ENCODE measurements at regions not wholly inside any gene's neighbourhood (a gene's known extent, or its start where the extent isn't known, plus 50 kb on each side); places are given as distances from the start of the nearest gene placed in this dataset.
A peak's percentile ranks its signal among the peaks of the same experiment; 100 is the strongest.

DNA sequence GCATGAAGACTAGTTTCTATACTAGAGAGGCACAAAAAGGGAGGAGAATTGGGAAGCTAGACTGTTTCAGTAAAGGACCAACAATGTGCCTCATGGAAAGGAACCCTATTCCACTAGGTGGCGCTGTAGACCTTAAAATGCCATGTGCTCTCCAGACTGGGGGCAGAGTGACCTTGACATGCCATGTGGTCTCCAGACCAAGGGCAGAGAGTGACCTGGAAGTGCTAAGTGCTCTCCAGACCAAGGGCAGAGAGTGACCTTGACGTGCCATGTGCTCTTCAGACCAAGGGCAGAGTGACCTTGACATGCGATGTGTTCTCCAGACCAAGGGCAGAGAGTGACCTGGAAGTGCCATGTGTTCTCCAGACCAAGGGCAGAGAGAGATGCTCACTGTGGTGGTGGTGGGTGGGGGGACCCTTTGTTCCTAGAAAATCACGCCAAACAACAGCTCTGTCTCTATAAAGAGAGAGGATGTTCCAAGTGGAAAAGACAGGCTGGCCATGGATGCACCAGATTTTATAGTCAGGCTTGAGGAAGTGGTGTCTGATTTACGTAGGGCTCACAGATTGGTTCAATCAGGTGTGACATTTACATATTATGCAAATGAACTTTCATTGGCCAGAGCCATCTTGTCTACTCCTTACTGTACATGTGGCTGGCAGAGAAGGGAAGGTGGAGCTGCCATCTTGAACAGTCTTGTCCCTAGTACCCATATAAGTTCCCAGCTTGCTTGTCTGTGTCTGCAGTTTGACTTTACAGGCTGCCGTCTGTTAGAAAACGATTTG lies 344.0 kb upstream of the DDX18 start:
- no peaks in the 10 kb centered on the region for H3K27me3 Mint-ChIP-seq
- no peak for ATAC-seq (ENCODE audit: low read depth)
- no peaks in the 10 kb centered on the region for H3K4me1 Mint-ChIP-seq
- DNase-seq, result peak; percentile 27
- H3K4me3 Mint-ChIP-seq, result no peak overlapping the region
- H3K27ac Mint-ChIP-seq, result no peak overlapping the region
- POLR2A ChIA-PET, result no interaction called here
- no peaks in the 10 kb centered on the region for H3K9me3 Mint-ChIP-seq
- no peaks in the 10 kb centered on the region for H3K36me3 Mint-ChIP-seq

GRCh38 chr2:117481608-117482007 lies 332.9 kb upstream of the DDX18 start:
- Mint-ChIP-seq H3K4me1 (no peaks in the 10 kb centered on the region), H3K9me3 (peaks cover 6% of the 10 kb centered on the region), H3K4me3 (no peak overlapping the region), H3K27ac (no peak overlapping the region), H3K36me3 (no peaks in the 10 kb centered on the region), H3K27me3 (no peaks in the 10 kb centered on the region)
- DNase-seq (no peak), ATAC-seq (ENCODE audit: low read depth) (no peak)
- POLR2A ChIA-PET, result no interaction called here

GRCh38 chr2:117485588-117485987 lies 328.9 kb upstream of the DDX18 start:
- POLR2A ChIA-PET, result no interaction called here
- Mint-ChIP-seq H3K27ac (no peak overlapping the region), H3K9me3 (peaks cover 1% of the 10 kb centered on the region), H3K4me3 (no peak overlapping the region), H3K27me3 (no peaks in the 10 kb centered on the region), H3K4me1 (no peaks in the 10 kb centered on the region), H3K36me3 (no peaks in the 10 kb centered on the region)
- ATAC-seq (ENCODE audit: low read depth) (no peak), DNase-seq (no peak)

GRCh38 chr2:117486081-117486480 lies 328.4 kb upstream of the DDX18 start:
- no peaks in the 10 kb centered on the region for H3K36me3 Mint-ChIP-seq
- DNase-seq (no peak), ATAC-seq (ENCODE audit: low read depth) (no peak)
- POLR2A ChIA-PET, result no interaction called here
- no peak overlapping the region for H3K4me3 Mint-ChIP-seq
- peaks cover 1% of the 10 kb centered on the region for H3K9me3 Mint-ChIP-seq
- no peaks in the 10 kb centered on the region for H3K4me1 Mint-ChIP-seq
- no peaks in the 10 kb centered on the region for H3K27me3 Mint-ChIP-seq
- no peak overlapping the region for H3K27ac Mint-ChIP-seq

DNA sequence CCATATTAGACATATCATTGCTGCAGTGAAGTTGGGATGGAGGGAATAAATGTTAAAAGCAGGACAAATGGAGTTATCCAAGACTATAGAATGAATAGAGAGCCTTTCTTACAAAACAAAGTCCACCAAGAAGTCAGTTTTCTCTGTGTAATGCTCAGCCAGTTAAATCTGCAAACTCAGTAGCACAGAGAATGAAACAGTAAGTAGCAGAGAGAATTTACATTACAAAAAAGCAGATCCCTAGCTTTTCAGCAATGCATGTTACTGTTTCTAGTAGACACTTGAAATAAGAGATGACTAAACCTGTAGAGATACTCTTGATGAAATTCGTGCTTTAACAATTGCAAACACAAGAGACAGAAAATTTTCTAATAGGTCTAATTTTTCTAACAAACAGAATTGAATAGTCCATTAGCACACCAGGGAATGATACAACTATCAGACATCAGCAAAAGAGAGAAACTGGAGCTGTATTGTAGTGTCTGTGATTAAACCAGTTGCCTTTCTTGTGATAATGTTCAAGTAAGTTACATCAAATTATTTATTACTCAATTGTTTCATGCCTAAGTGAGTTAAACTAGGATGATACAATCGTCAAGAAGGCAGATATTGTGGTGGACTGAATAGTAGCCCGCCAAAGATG lies 322.2 kb upstream of the DDX18 start:
- POLR2A ChIA-PET, result no interaction called here
- Mint-ChIP-seq H3K27ac (no peak overlapping the region), H3K9me3 (peaks cover 2% of the 10 kb centered on the region), H3K36me3 (no peaks in the 10 kb centered on the region), H3K4me3 (no peak overlapping the region), H3K4me1 (no peaks in the 10 kb centered on the region), H3K27me3 (no peaks in the 10 kb centered on the region)
- no peak for ATAC-seq (ENCODE audit: low read depth)
- no peak for DNase-seq

DNA sequence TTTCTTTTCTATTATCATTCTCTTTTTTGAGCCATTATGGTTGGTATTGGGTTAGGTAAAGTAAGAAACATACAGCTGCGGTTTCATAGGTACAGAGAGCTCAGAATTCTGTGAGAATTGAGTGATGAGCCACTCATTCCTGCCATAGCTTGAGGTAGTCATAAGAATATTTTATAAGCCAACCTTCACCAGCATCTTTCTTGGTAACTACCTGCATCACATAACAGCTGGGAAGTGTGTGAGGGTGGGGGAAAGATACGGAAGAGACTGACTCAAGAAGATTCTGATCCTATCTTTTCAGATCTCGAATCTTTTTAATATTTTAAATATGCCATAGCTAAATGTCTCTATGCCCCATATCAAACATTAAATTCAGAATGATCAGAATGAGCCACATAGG lies 313.8 kb upstream of the DDX18 start:
- Mint-ChIP-seq H3K4me3 (no peak overlapping the region), H3K27ac (no peak overlapping the region), H3K36me3 (no peaks in the 10 kb centered on the region), H3K27me3 (no peaks in the 10 kb centered on the region), H3K4me1 (no peaks in the 10 kb centered on the region), H3K9me3 (no peaks in the 10 kb centered on the region)
- no peak for DNase-seq
- ATAC-seq (ENCODE audit: low read depth), result no peak
- POLR2A ChIA-PET, result no interaction called here

DNA sequence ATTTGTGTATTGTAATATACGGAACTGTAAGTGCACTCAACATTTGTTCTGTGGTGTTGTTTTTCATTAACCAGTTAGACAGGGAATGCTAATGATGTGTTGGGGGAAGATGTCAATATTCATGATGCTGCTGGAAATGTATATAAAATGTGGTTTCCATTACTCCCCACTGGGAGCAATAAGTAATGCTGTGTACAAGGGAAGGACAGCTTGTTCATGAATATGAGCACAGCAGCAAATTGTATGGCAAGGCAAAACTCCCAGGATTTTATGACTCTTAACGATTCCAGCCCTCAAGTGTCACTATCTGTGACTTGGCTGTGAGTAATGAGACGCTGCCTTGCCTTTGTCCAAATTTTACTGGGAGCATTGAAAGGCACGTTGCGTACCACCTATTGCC lies 312.4 kb upstream of the DDX18 start:
- Mint-ChIP-seq H3K4me1 (no peaks in the 10 kb centered on the region), H3K36me3 (no peaks in the 10 kb centered on the region), H3K27me3 (no peaks in the 10 kb centered on the region), H3K4me3 (no peak overlapping the region), H3K9me3 (no peaks in the 10 kb centered on the region), H3K27ac (no peak overlapping the region)
- POLR2A ChIA-PET, result no interaction called here
- DNase-seq, result no peak
- no peak for ATAC-seq (ENCODE audit: low read depth)

DNA sequence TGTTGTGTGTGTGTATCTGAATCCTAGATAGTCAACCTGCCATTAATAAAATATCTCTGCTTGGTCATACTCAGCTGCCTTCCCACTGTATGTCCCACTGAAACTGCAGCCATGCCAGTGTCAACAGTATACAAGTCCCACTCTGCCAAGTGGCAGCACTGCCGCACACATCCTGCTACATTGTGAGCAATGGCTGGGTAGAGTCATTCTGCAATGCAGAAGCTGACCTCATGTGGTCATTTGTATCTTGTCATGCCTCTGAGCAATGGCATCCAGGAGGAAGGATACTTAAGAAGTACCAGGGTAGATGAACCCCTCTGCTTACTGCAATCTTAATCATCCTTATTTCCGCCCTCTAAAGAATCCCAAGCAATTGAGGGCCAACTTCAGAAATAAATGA lies 302.2 kb upstream of the DDX18 start:
- ATAC-seq (ENCODE audit: low read depth) (no peak), DNase-seq (no peak)
- no peaks in the 10 kb centered on the region for H3K4me1 Mint-ChIP-seq
- POLR2A ChIA-PET, result no interaction called here
- H3K4me3 Mint-ChIP-seq, result no peak overlapping the region
- H3K27me3 Mint-ChIP-seq, result no peaks in the 10 kb centered on the region
- H3K9me3 Mint-ChIP-seq, result peaks cover 4% of the 10 kb centered on the region
- H3K27ac Mint-ChIP-seq, result no peak overlapping the region
- no peaks in the 10 kb centered on the region for H3K36me3 Mint-ChIP-seq

DNA sequence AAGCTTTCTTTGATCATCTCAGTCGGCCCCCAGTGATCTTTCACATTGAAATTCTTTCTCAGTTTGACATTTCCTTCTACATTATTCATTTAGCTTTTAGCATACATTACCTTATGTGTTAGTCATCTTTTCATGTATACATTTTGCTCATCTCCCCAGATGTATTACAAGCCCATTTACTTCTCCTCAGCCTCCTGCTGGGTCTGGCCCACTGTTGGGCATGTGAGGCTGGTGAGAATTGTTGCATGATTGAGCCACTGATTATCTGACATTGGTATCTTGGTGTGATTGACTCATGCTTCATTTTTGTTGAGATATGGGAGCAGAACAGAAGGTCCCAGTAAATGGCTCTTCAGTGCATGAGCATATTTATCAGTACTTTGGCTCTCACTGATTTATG lies 300.1 kb upstream of the DDX18 start:
- no peak overlapping the region for H3K27ac Mint-ChIP-seq
- peaks cover 4% of the 10 kb centered on the region for H3K9me3 Mint-ChIP-seq
- POLR2A ChIA-PET, result no interaction called here
- no peak overlapping the region for H3K4me3 Mint-ChIP-seq
- no peaks in the 10 kb centered on the region for H3K36me3 Mint-ChIP-seq
- ATAC-seq (ENCODE audit: low read depth), result no peak
- H3K27me3 Mint-ChIP-seq, result no peaks in the 10 kb centered on the region
- DNase-seq, result no peak
- H3K4me1 Mint-ChIP-seq, result no peaks in the 10 kb centered on the region

GRCh38 chr2:117519238-117519637 lies 295.3 kb upstream of the DDX18 start:
- Mint-ChIP-seq H3K9me3 (peaks cover 3% of the 10 kb centered on the region), H3K27ac (no peak overlapping the region), H3K4me1 (no peaks in the 10 kb centered on the region), H3K27me3 (no peaks in the 10 kb centered on the region), H3K4me3 (no peak overlapping the region), H3K36me3 (no peaks in the 10 kb centered on the region)
- ATAC-seq (ENCODE audit: low read depth) (no peak), DNase-seq (no peak)
- POLR2A ChIA-PET, result no interaction called here

DNA sequence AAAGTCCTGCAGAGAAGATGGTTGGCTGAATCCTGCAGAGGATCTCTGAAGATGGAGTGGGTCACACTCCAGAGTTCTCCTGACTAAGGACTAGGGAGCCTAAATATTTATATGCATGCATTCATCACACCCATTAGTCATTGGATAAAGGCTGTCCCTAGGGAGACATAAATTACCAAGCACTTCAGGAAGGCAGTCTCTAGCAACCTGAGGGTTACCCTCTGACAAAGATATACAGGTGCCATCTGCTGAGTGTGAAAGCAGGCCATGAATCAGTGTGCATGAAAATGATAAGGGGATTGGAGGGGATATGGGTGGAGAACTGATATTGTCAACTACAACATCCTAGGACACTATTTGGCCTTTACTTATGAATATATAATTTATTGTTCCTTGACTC lies 294.8 kb upstream of the DDX18 start:
- Mint-ChIP-seq H3K36me3 (no peaks in the 10 kb centered on the region), H3K4me3 (no peak overlapping the region), H3K9me3 (no peaks in the 10 kb centered on the region), H3K27me3 (no peaks in the 10 kb centered on the region), H3K27ac (no peak overlapping the region), H3K4me1 (no peaks in the 10 kb centered on the region)
- POLR2A ChIA-PET, result no interaction called here
- DNase-seq (no peak), ATAC-seq (ENCODE audit: low read depth) (no peak)

- H3K36me3 Mint-ChIP-seq, result no peaks in the 10 kb centered on the region
- no peaks in the 10 kb centered on the region for H3K9me3 Mint-ChIP-seq
- no peak overlapping the region for H3K27ac Mint-ChIP-seq
- POLR2A ChIA-PET, result no interaction called here
- H3K4me1 Mint-ChIP-seq, result no peaks in the 10 kb centered on the region
- ATAC-seq (ENCODE audit: low read depth), result no peak
- no peak overlapping the region for H3K4me3 Mint-ChIP-seq
- DNase-seq, result no peak
- no peaks in the 10 kb centered on the region for H3K27me3 Mint-ChIP-seq
Measured at GRCh38 chr2:117523267-117523666, 291.2 kb upstream of the DDX18 start.

DNA sequence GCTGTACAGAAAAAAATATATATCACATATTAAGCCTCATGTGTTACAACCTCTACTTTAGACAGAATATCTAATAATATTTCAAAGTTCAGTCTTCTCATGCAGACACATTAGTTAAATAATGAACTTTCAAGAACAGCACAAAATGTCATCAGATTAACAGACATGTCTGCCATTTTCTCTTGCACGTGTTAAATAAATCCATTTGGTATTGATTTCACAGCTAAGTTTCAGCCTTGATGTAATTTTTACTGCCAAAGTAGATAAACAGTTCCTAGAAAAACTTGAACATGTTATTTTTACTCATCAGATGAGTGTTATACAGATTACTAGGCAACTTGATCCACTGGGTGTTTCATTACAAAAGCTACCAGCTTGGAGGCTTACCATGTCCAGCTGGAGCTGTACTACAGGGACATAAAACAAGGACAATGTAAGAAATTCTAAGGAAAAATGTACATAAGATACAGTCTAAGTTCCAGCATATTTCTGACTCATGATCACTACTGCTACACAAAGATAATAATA lies 290.7 kb upstream of the DDX18 start:
- POLR2A ChIA-PET, result no interaction called here

DNA sequence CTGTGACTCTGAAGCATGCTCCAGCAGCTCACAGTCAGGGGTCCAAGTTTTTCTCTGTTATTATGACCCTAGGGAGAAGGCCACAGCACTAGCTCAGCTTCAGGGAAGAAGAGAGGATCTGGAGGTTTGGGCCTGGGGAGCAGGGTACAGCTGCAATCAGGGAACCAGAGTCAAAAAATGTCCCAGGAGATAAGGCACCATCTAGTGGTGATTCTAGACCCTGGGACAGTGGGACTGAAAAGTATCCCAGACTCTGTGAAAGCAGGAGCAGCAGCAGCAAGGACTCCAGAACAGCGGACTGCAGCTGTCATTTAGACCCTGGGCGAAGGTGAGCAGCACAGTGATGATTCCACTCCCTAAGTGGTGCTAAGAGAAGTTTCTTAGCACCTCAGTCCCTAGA lies 278.4 kb upstream of the DDX18 start:
- Mint-ChIP-seq H3K36me3 (no peaks in the 10 kb centered on the region), H3K4me3 (no peak overlapping the region), H3K27me3 (peaks cover 2% of the 10 kb centered on the region), H3K27ac (no peak overlapping the region), H3K4me1 (no peaks in the 10 kb centered on the region), H3K9me3 (peaks cover 2% of the 10 kb centered on the region)
- POLR2A ChIA-PET, result no interaction called here
- ATAC-seq (ENCODE audit: low read depth) (no peak), DNase-seq (no peak)

More for the DNA sequence above, 290.7 kb upstream of the DDX18 start:
- no peaks in the 10 kb centered on the region for H3K27me3 Mint-ChIP-seq
- no peak for ATAC-seq (ENCODE audit: low read depth)
- DNase-seq, result no peak
- no peak overlapping the region for H3K4me3 Mint-ChIP-seq
- H3K9me3 Mint-ChIP-seq, result no peaks in the 10 kb centered on the region
- H3K27ac Mint-ChIP-seq, result no peak overlapping the region
- no peaks in the 10 kb centered on the region for H3K36me3 Mint-ChIP-seq
- H3K4me1 Mint-ChIP-seq, result no peaks in the 10 kb centered on the region

All from activated naive CD8-positive, alpha-beta T cell treated with anti-CD3 and anti-CD28 coated beads, Interleukin-2, amount 10 ng/mL, durations not matched to agents 7 days and 5 days (primary cell).